NK-92 treated with Interleukin-12 subunit alpha and Interleukin-12 subunit beta, amount 100 ng/mL, for 24 hours (cell line): ENCODE measurements at regions not wholly inside any gene's neighbourhood (a gene's known extent, or its start where the extent isn't known, plus 50 kb on each side); places are given as distances from the start of the nearest gene placed in this dataset.

Source experiments
- DNase-seq: peaks from one replicate; lab custom pipeline; 2025; lab: John Stamatoyannopoulos, UW

GRCh38 chr1:110816945-110817344, 56.0 kb upstream of the CD53 start:
- no peak for DNase-seq

DNA sequence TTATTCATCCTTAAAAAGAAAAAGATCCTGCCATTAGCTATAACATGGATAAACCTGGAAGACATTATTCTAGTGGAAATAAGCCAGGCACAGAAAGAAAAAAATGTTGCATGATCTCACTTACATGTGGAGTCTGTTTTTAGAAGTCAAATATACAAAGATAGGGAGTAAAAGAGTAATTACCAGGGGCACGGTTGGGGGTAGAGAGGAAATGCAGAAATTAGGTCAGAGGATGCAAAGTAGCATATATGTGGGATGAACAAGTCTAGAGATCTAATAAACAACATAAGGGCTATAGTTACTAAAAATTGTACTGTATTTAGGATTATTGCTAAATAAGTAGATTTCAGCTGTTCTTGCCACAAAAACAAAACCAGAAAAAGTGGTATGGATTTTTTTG, 61.4 kb upstream of the CD53 start:
- DNase-seq, result no peak

GRCh38 chr1:110800079-110800478, 72.9 kb upstream of the CD53 start:
- DNase-seq, result no peak

DNA sequence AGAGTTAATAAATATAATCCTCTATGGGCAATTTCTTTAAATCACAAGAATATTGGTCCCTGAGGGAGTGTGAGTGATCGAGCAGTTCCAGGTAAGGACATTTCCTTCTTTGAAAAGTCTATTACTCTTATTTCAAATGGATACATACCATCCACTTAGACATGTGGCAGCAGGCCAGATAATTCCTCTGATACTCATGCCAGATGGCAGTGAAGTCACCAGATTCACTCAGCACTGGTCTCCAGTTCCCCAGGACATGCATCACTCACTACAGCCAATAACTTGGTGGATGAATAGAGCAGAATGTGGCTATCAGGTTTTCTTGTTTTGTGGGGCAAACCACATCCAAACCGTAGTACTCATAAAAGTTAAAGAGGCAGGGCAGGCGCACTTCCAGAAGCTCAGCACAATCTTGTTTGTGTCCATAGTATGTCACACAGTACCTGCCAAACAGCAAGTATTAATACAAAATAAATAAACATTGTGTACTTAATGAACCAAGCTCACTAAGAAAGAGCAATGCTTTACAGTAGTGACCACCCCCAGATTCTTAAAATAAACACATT, 74.2 kb upstream of the CD53 start:
- no peak for DNase-seq

DNA sequence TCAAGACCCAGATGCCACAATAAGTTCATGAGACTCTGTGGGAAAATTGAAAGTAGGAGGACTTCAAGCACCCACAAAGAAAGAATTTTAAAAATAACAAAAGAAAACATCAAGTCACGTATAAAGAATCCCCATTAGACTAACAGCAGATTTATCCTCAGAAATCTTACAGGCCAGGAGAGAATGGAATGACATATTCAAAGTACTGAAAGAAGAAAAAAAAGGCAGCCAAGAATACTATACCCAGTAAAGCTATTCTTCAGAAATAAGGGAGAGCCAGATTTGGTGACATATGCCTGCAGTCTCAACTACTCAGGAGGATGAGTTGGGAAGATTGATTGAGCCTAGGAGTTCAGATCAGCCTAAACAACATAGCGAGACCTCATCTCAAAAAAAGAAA, 84.3 kb upstream of the CD53 start:
- DNase-seq, result no peak

GRCh38 chr1:110787328-110788071, 85.4 kb upstream of the CD53 start:
- peak; percentile 8 for DNase-seq

DNA sequence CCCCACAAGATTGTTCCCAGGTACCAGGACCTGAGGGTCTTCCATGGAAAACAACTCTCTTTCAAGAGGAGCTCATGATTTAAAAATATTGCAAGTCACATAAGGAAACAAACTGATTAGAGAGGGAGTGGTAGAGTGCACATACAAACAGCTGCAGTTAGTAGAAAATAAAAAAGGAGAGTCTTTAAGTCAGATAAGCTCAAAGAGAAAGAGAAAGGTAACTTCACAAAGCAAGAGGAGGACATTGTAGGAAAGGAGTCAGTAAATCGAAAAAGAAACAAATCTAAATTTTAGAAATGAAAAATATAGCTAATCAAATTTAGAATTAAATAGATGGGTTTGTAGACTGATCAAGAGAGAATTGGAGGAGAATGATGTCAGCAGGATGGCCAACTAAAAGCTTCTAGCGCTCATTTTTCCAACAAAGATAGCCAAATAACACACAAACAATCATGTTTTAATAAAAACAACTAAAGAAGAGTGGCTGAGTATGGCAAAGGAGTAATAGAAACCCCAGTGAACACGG, 86.1 kb upstream of the CD53 start:
- DNase-seq, result no peak

GRCh38 chr1:110785612-110786011, 87.3 kb upstream of the CD53 start:
- no peak for DNase-seq

GRCh38 chr1:110785055-110785454, 87.9 kb upstream of the CD53 start:
- no peak for DNase-seq

- peak; percentile 53 for DNase-seq
These were observed 89.5 kb upstream of the CD53 start for GRCh38 chr1:110783292-110783918.

DNA sequence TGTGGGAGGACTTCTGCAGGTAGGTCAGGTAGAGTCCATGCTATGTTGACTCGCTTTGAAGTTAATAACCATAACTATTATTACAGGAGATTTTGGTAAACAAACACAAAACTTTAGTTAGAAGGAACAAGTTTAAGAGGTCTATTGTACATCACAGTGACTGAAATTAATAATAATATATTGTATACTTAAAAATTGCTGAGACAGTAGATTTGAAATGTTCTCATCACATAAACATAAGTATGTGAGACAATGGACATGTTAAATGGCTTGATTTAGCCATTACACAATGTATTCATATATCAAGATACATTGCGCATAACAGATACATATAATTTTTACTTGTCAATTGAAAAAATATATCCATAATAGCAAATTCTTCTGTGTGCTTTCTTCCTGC, 91.4 kb upstream of the CD53 start:
- no peak for DNase-seq

DNA sequence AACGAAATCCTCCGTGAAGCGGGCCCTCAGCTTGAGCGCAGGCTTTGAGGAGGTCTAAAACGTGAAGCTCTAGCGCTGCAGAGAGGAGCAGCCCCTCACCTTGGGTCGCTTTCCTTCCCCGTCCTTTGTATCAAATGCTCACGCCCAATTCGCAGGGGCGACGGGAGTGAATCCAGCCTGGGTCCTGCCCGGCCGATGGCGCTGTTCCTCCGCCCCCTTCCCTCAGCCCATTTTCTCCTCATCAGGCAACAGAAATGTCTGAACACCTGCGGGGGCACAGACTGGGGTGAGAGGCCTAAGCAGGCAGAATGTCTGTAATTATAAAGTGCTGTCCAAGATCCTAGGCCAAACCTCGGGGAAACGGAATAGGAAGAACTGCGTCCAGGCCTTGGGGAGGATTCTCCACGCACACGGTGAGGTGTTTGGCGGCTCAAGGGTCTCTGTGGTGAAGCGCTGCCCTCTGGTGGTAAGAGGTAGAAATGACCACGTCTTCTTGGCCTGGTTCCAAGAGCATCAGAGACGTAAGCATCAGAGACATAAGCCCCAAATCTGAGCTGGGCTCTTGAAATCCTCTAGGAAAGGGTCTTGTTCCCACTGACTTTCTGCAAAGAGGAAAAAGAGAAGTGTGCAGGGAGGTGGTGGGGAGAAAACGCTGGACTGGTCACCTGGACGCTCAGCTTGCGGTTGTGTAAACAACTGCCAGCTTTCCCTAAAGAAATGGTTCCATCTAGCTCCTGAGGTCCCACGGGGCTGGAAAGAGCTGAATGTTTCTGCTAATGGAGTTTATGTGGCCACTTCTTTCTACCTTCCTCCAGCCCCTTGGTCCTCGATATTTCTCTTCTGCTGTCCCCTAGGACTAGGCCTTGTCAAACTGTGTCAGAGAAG, 92.1 kb upstream of the CD53 start:
- DNase-seq, result peak; percentile 55

DNA sequence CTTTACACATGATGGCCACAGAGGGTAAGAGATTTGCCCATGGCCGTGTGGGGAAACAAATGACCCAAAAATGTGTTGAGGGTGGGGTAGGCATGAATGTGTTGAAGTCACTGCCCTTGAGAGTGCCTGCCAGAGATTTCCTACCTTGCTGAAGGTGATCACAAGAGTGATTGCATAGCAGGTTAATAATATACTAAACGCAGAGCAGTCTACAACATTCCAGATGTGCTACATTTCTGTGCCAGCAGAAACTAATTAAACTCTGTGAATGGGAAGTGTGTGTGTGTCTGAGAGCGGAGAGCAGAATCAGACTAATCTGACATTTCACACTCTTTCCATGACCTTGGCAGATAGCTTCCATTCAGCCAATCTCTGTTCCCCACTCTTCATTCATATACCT, 93.3 kb upstream of the CD53 start:
- DNase-seq, result no peak

DNA sequence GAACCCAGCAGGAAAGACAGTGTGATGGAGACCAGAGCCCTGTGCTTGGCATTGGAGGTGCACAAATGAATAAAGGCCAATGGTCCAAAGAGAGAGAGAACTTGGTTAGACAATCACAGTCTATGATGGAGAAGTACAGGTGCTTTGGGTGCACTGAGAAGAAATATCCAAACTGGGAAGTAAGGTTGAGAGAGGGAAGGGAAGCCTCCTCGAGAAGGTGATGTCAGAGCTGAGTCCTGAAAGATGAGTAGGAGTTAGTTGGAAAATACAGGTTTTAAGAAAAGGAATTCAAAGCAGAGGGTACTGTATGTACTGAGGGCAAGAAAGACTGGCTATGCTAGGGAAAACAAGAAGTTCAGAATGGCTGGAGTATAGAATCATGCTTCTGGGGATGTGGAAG, 94.1 kb upstream of the CD53 start:
- no peak for DNase-seq

DNA sequence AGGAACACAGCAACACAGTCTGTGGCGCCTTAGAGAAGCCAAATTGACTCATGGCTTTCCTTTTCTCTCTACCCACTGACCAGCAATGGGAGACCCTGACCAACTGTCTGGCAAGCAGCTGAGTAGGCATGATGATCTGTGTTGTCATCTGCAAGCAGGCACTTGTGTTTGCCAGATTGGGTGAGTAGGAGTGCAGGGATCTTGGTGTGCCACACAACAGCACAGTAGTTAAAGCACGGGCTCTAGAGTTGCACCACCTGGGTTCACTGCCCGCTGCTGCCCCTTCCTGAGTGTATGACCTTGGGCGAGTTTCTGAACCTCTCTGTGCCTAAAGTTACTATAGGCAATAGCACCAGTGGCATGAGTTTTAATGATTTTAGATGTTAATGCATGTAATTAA, 95.7 kb upstream of the CD53 start:
- no peak for DNase-seq

DNA sequence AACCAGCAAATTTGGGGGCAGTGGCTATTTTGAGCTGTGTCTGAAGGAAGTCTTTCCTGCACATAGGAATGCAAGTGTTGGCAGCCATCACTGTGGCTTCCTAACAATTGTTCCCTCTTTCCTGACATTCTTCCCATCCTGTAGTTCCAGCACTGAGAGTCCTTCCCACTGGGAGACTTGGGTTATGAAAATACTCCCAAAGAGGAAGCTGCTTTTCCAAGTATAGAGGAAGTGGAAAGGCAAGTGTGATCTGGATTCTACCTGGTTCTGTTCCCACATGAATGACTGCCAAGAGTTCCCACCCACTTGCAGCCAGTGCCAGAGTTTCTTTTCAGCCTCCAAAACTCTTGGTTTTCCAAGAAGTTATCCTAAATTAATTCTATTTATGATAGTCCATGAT, 98.5 kb upstream of the CD53 start:
- no peak for DNase-seq

GRCh38 chr1:110773813-110774212, 99.1 kb upstream of the KCNA3 start:
- no peak for DNase-seq

GRCh38 chr1:110771245-110772022, 96.7 kb upstream of the KCNA3 start:
- no peak for DNase-seq

DNA sequence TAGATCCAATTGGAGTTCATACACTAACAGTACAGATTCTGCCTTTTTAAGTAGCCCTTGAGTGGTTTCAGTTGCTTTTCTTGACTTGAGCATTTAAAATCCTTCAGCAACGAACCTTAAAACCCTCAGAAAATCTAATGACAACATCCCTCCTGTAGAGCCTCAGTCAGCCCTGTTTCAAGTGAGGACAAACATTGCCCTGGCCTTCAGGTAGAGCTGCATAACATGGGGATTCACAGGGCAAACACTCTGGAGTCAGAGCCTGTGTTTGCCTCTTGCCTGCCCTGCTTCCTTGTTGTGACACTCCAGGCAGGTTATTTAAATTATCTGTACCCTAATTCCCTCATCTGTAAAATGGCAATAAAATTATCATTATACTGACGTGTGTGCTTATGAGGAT, 96.1 kb upstream of the KCNA3 start:
- no peak for DNase-seq

DNA sequence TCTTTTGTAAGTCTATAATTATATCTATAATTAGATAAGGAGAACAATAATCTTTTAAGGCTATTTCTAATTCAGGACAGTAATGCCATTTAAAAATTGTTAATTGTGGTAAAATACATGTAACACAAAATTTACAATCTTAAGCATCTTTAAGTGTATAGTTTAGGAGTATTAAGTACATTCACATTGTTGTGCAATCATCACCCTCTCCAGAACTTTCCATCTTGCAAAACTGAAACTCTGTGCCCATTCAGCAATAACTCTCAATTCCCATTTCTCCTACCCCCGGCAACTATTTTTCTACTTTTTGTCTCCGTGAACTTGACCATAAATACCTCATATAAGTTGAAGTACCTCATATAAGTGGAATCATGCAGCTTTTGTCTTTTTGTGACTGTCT, 93.9 kb upstream of the KCNA3 start:
- DNase-seq, result no peak

DNA sequence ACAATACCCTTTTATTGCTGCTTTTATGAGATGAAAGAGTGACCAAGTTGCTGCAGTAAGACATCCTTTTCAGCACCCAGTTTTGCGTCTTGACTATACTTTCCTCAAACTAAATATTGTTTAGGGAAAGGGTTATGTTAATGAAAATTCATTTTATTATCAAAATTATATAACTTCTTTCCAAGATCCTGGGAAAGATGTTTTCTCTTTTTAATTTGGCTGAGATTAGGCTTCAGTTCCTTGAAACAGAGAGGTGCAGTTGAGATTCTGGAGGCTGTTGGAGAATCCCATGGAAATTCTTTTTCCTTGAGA, 91.6 kb upstream of the KCNA3 start:
- no peak for DNase-seq
